Kidney (tissue), 13 donors: ENCODE measurements at regions not wholly inside any gene's neighbourhood (a gene's known extent, or its start where the extent isn't known, plus 50 kb on each side); places are given as distances from the start of the nearest gene placed in this dataset.

Experiments
- DNase-seq, 5 donors: peaks; one replicate each; pipeline ENCODE4 v3.0.0-alpha.2; 2013 to 2020
- FAIRE-seq: peaks from 2 replicates; lab custom pipeline; 2012; peaks lifted over from hg19 to GRCh38; lab: Jason Lieb, UNC
- H3K27ac ChIP-seq, 2 donors: one replicate each; pipeline ENCODE4 v1.7.0; 2013; ENCODE audit warnings: low read depth in 2 of 2, low read length in 2 of 2, inconsistent platforms in 1 of 2
- H3K27me3 ChIP-seq: one replicate; pipeline ENCODE4 v1.7.1; 2013; ENCODE audit warnings: low read length, inconsistent platforms; ENCODE audit not compliant: control insufficient read depth, insufficient read depth
- H3K36me3 ChIP-seq, 3 donors: one replicate each; pipeline versions ENCODE4 v1.7.0 to v1.7.1; 2013; ENCODE audit warnings: low read length in 3 of 3, control low read depth in 1 of 3, inconsistent platforms in 1 of 3; ENCODE audit not compliant: insufficient read depth in 3 of 3, control insufficient read depth in 2 of 3
- H3K4me1 ChIP-seq, 3 donors: one replicate each; pipeline versions ENCODE4 v1.7.0 to v1.7.1; 2013; ENCODE audit warnings: low read length in 3 of 3, inconsistent platforms in 1 of 3, low read depth in 1 of 3; ENCODE audit not compliant: control insufficient read depth in 2 of 3, insufficient read depth in 2 of 3
- H3K4me3 ChIP-seq, 3 donors: one replicate each; pipeline versions ENCODE4 v1.7.0 to v1.8.1; 2013; ENCODE audit warnings: low read length in 3 of 3, control low read depth in 1 of 3, inconsistent platforms in 1 of 3
- H3K9ac ChIP-seq, 3 donors: one replicate each; pipeline versions ENCODE4 v1.7.0 to v1.7.1; 2013; ENCODE audit warnings: low read length in 3 of 3, control low read depth in 1 of 3, inconsistent platforms in 1 of 3
- H3K9me3 ChIP-seq, 3 donors: one replicate each; pipeline versions ENCODE4 v1.7.0 to v1.7.1; 2013; ENCODE audit warnings: low read length in 3 of 3, control low read depth in 1 of 3, inconsistent platforms in 1 of 3; ENCODE audit not compliant: control insufficient read depth in 2 of 3, insufficient read depth in 1 of 3
- intact Hi-C: fragments of 100-400 bp; cut with DNase I; formaldehyde crosslinking; loops from one replicate; pipeline ENCODE4 v1.11.1; 2022
- TF ChIP-seq, protein P1 (sequence below): IDR thresholded peaks from 3 replicates; pipeline ENCODE4 v1.5.1; 2012; ENCODE audit warnings: mild to moderate bottlenecking, moderate library complexity, borderline replicate concordance; ENCODE audit not compliant: insufficient read depth; ENCODE audit errors: extremely low read depth
- donor health status: control.
- donor health status: control.
- donor health status: control.
- donor health status: control.
- donor health status: control.
- donor health status: DM: yes; HTN: yes; CAD: no.
- donor health status: Normal renal cell carcinoma (clear cell type).

- peak in 2 of 5 donors; percentile 23 to 28 for DNase-seq
- H3K36me3 ChIP-seq, result no peaks in the 10 kb centered on the region
- H3K4me3 ChIP-seq, result no peak overlapping the region
- intact Hi-C loops, result no loop called here
- TF ChIP-seq, protein P1, sequence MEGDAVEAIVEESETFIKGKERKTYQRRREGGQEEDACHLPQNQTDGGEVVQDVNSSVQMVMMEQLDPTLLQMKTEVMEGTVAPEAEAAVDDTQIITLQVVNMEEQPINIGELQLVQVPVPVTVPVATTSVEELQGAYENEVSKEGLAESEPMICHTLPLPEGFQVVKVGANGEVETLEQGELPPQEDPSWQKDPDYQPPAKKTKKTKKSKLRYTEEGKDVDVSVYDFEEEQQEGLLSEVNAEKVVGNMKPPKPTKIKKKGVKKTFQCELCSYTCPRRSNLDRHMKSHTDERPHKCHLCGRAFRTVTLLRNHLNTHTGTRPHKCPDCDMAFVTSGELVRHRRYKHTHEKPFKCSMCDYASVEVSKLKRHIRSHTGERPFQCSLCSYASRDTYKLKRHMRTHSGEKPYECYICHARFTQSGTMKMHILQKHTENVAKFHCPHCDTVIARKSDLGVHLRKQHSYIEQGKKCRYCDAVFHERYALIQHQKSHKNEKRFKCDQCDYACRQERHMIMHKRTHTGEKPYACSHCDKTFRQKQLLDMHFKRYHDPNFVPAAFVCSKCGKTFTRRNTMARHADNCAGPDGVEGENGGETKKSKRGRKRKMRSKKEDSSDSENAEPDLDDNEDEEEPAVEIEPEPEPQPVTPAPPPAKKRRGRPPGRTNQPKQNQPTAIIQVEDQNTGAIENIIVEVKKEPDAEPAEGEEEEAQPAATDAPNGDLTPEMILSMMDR, result no peak
- H3K27ac ChIP-seq, result no peak overlapping the region
- no peak for FAIRE-seq
- H3K9ac ChIP-seq, result no peak overlapping the region
- H3K9me3 ChIP-seq, result no peaks in the 10 kb centered on the region
- peaks cover 0 to 9% (median 6%) of the 10 kb centered on the region in 3 donors for H3K4me1 ChIP-seq
- no peaks in the 10 kb centered on the region for H3K27me3 ChIP-seq
These were observed 279.1 kb downstream of the ZEB2 start for GRCh38 chr2:144240656-144241339.

DNA sequence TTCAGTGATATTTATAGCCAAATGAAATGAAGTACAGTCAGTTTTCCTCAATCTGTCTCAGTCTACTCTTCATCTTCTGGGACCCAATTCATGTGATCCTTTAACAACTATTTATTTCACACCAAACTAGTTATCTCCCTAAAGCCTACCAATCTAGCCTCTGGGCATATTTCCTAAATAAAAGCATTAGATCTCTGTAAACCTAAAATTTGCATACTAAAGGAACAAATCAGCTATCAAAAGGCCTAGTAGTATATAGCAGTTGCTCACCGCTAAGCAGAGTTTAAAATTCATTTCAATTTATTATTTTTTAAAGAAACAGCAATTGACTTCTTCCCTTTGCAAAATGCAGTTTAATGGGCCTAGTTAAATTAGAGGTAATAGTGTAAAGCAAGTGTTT, 280.2 kb downstream of the ZEB2 start:
- Histone ChIP-seq H3K4me1 (peaks cover 0 to 9% (median 6%) of the 10 kb centered on the region in 3 donors), H3K9ac (no peak overlapping the region), H3K36me3 (no peaks in the 10 kb centered on the region), H3K4me3 (no peak overlapping the region), H3K9me3 (no peaks in the 10 kb centered on the region), H3K27ac (no peak overlapping the region), H3K27me3 (no peaks in the 10 kb centered on the region)
- intact Hi-C loops, result no loop called here
- FAIRE-seq (no peak), DNase-seq (no peak)
- TF ChIP-seq, protein P1, result no peak

DNA sequence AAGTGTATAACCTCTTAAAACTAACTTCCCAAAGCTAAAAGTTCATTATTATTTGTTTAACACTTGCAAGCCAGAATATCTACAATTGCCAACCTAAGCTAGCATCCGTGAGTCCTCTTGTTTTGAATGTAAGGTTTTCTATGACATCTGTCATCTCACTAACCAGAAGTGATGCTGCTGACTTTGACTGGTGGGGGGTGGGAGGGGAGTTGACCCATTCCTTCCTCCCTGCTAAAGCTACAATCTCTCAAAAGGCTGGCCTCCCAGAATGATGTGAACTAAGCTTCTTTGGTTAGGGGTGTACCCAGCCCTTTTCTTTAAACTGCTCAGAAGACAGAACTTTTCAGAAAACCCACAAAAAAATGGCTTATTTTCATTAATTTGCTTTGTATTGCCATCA, 280.6 kb downstream of the ZEB2 start:
- Histone ChIP-seq H3K36me3 (no peaks in the 10 kb centered on the region), H3K4me3 (no peak overlapping the region), H3K9ac (no peak overlapping the region), H3K4me1 (peaks cover 0 to 9% (median 6%) of the 10 kb centered on the region in 3 donors), H3K27me3 (no peaks in the 10 kb centered on the region), H3K27ac (no peak overlapping the region), H3K9me3 (no peaks in the 10 kb centered on the region)
- intact Hi-C loops, result no loop called here
- TF ChIP-seq, protein P1, result no peak
- DNase-seq, result no peak
- FAIRE-seq, result no peak
